Esophagus squamous epithelium (tissue), 4 donors: ENCODE measurements at regions not wholly inside any gene's neighbourhood (a gene's known extent, or its start where the extent isn't known, plus 50 kb on each side); places are given as distances from the start of the nearest gene placed in this dataset.

ENCODE experiments used
- POLR2A ChIP-seq, 4 donors: fragments of 450-650 bp; IDR thresholded peaks; one replicate each; pipeline ENCODE4 v1.6.1; 2017; ENCODE audit warnings: antibody characterized with exemption in 4 of 4, mild to moderate bottlenecking in 4 of 4, moderate library complexity in 3 of 4
- TF ChIP-seq, protein P1 (sequence below), 6 experiments: fragments of 450-650 bp in 4 of 6; fragments of 200-600 bp in 2 of 6; sonication (generic) in 2 of 6; IDR thresholded peaks; one replicate each; pipeline ENCODE4 v1.5.1; 2016 to 2019; ENCODE audit warnings: antibody characterized with exemption in 6 of 6, mild to moderate bottlenecking in 4 of 6, moderate library complexity in 4 of 6

DNA sequence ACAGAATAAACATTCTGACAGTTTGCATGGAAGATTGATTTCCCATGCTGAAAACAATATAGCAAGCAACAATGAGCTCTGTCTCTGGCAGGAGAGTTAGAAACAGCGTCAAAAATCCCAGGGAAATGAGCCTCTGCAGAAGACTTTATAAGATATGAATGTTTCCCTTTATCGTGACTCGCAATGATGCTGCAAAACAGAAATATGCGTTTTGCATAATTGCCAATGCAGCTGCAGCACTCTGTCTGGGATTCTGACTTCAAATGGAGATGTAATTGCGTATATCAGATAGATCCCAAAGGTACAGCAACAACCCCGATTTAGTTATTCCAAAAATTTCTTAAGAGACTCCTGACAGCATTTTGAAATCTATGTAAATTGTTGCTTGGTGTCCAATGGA, 702.4 kb upstream of the EPHA5 start:
- no peak for TF ChIP-seq POLR2A (IDR thresholded peaks at IDR 0.05)
- TF ChIP-seq, protein P1, sequence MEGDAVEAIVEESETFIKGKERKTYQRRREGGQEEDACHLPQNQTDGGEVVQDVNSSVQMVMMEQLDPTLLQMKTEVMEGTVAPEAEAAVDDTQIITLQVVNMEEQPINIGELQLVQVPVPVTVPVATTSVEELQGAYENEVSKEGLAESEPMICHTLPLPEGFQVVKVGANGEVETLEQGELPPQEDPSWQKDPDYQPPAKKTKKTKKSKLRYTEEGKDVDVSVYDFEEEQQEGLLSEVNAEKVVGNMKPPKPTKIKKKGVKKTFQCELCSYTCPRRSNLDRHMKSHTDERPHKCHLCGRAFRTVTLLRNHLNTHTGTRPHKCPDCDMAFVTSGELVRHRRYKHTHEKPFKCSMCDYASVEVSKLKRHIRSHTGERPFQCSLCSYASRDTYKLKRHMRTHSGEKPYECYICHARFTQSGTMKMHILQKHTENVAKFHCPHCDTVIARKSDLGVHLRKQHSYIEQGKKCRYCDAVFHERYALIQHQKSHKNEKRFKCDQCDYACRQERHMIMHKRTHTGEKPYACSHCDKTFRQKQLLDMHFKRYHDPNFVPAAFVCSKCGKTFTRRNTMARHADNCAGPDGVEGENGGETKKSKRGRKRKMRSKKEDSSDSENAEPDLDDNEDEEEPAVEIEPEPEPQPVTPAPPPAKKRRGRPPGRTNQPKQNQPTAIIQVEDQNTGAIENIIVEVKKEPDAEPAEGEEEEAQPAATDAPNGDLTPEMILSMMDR (IDR thresholded peaks at IDR 0.05), result no peak
